GM20000 (cell line): ENCODE measurements at regions not wholly inside any gene's neighbourhood (a gene's known extent, or its start where the extent isn't known, plus 50 kb on each side); places are given as distances from the start of the nearest gene placed in this dataset.

ENCODE experiments used
- DNase-seq: peaks from one replicate; pipeline ENCODE4 v3.0.0; 2012; ENCODE audit warnings: low spot score
- CTCF ChIP-seq: IDR thresholded peaks from 2 replicates; pipeline ENCODE4 v1.5.1; 2012; ENCODE audit warnings: mild to moderate bottlenecking, control low read depth; ENCODE audit errors: extremely low read depth, missing control alignments

- no peak for TF ChIP-seq CTCF
- DNase-seq: no peak
These were observed 475.1 kb upstream of the FZD8 start for GRCh38 chr10:36117231-36117630.

GRCh38 chr10:36116731-36117130 is 474.6 kb upstream of the FZD8 start:
- no peak for TF ChIP-seq CTCF
- DNase-seq: no peak

GRCh38 chr10:36116040-36116439 is 473.9 kb upstream of the FZD8 start:
- DNase-seq: no peak
- TF ChIP-seq CTCF: no peak

GRCh38 chr10:36115364-36115763 is 473.3 kb upstream of the FZD8 start:
- DNase-seq: no peak
- no peak for TF ChIP-seq CTCF

GRCh38 chr10:36114913-36115312 is 472.8 kb upstream of the FZD8 start:
- DNase-seq: no peak
- no peak for TF ChIP-seq CTCF

GRCh38 chr10:36114141-36114540 is 472.0 kb upstream of the FZD8 start:
- TF ChIP-seq CTCF: no peak
- DNase-seq: no peak

- no peak for TF ChIP-seq CTCF
- DNase-seq: no peak
These were observed 469.6 kb upstream of the FZD8 start for GRCh38 chr10:36111676-36112075.
